GOT3 (cell line): ENCODE measurements at regions not wholly inside any gene's neighbourhood (a gene's known extent, or its start where the extent isn't known, plus 50 kb on each side); places are given as distances from the start of the nearest gene placed in this dataset.

Source experiments
- DNase-seq: peaks from one replicate; lab custom pipeline; 2025; ENCODE audit warnings: mixed read lengths; lab: John Stamatoyannopoulos, UW

DNA sequence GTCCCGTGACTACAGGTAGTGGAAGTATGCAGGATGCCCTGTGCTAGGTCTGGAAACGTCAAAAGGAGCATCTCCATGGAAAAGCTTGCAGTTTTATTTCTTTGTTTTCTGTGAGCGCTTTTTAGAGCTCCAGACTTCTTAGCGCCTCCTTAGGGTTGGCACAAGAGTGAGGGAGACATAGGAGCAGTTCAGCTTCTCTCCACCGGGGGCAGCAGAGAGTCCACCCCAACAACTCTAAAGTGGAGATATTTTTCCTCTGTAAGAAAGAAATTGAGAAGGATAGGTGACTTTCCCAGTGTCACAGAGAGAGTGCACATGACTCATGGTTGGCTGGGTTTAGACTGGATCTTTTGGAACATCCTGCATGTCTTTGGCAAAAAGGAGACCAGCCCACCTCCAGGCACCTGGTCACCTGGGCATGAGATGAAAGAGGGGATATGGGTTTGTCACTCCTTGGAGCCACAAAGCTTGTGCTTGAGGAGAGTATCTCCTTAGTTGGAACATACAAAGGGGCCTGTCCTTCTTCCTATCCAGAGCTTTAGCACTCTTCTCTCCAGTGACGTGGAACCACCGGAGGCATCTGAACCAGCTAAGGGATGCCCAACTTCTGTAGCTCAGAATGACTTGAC, 637.7 kb downstream of the SEMA5A start:
- DNase-seq = no peak

DNA sequence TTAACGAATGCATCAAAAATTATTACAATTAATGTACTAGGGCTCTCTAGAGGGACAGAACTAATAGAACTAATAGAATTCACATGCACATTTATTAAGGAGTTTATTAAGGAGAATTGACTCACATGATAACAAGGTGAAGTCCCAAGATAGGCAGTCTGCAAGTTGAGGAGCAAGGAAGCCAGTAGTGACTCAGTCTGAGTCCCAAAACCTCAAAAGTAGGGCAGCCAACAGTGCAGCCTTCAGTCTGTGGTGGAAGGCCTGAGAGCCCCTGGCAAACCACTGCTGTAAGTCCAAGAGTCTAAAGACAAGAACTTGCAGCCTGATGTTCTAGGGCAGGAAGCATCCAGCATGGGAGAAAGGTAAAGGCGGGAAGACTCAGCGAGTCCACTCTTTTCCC, 633.8 kb downstream of the SEMA5A start:
- DNase-seq = no peak

DNA sequence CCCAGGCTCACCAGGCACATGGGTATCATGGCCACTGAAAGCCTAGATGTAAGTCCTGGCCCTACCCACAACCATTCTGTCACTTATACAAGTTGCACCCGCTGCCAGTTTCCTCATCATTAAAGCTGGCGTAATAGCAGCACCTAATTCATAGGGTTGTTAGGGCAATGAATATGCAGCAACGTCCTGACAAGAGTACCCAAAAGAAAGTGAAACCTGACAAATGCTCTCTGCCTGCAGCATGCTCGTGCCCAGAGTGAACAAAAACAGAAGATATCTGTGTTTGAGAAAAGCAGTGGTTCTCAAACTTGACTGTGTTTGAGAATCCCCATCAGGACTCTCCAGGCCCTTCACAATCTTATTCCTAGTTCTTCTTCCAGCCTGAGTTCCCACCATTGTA, 632.4 kb downstream of the SEMA5A start:
- DNase-seq = no peak

DNA sequence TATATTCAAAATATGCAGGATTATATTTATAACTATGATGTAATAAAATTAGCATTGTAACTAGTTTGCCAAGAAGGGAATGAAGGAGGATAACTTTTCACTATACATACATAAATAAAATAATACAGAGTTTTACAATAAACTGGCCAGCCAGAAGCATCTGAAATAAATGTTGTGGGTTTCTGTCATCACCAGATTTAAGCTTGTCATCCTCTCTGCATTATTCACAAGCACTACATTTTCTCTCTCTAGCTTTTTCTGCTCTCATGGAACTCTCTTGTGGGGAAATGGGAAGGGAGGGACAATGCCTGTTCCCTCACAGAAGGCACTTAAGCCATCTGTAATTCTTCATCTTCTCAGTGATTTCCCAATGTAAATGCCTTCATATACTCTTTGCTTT, 626.8 kb downstream of the SEMA5A start:
- DNase-seq = no peak

DNA sequence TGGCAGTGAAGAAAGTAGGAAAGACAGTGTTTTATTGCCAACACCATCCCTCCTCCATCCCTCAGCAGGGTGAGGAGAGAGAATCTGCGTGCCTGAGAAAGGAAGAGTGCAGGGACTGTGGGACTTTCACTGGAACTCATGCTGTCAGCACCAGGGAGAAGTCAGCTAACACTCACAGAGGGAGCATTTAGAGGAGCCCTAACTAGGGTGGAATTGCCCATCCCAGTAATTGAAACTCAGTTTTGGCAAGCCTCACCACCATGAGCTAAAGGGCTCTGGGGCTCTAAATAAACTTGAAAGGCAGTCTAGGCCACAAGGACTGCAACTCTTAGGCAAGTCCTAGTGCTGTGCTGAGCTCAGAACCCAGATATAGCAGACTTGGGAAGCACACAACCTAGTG, 622.3 kb downstream of the SEMA5A start:
- DNase-seq = no peak

DNA sequence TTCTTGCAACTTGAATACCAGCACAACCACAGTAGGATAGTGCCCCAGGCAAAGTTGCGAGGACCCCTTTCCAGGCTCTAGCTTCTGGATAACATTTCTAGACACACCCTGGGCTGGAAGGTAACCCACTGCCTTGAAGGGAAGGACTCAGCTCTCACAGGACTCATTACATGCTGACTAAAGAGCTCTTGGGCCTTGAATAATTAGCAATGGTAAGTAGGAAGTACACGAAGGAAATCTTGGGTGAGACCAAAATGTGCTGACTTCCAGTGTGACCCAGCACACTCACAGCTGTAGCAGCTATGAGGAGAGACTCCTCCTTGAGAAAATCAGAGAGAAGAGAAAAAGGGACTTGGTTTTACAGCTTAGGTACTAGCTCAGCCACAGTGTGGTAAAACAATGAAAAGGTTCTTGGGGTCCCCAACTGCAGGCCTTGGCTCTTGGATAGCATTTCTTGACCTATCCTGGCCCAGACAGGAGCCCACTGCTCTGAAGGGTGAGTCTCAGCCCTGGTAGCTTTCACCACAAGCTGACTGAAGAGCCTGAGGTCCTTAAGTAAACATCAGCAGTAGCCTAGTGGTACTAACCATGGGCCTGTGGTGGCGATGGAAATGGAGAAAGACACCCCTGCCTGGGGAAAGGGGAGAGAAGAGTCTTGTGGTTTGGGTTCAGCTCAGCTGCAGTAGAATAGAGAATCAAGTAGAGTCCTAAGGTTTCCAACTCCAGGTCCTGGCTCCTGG, 621.7 kb downstream of the SEMA5A start:
- no peak for DNase-seq

DNA sequence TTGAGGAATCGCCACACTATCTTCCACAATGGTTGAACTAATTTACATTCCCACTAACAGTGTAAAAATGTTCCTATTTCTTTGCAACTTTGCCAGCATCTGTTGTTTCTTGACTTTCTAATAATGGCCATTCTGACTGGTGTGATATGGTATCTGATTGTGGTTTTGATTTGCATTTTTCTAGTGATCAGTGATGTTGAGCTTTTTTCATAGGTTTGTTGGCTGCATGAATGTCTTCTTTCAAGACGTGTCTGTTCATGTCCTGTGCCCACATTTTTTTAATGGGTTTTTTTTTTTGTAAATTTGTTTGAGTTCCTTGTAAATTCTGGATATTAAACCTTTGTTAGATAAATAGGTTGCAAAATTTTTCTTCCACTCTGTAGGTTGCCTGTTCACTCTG, 615.9 kb downstream of the SEMA5A start:
- DNase-seq = no peak

DNA sequence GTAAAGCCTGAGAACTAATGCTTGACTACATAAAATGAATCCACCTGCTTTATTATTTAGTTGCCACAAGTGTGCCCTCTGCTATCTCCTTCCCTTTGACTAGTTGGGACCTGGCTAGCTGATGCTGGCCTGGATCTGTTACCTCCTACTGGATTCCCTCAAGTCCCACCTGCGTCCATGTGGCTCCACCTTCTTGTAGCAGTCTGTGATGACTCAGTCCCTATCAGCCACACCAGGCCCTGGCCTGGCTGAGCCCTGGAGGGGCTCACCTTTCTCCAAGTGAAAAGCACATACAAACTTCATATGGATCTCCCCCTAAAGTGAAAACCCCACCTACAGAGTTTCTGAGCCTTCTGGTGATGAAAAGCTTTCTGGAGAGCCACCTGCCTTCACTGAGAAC, 611.4 kb downstream of the SEMA5A start:
- DNase-seq = no peak

DNA sequence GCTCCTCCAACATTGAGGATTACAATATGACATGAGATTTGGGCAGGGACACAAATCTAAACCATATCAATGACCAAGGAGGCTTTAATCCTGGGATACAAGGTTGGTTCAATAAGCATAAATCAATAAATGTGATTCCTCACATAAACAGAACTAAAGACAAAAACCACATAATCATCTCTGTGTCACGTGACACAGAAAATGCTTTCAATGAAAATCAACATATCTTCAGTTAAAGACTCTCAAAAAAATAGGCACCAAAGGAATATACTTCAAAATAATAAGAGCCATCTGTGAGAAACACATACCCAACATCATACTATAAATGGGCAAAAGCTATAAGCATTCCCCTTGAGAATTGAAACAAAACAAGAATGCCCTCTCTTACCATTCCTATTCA, 604.9 kb downstream of the SEMA5A start:
- no peak for DNase-seq

DNA sequence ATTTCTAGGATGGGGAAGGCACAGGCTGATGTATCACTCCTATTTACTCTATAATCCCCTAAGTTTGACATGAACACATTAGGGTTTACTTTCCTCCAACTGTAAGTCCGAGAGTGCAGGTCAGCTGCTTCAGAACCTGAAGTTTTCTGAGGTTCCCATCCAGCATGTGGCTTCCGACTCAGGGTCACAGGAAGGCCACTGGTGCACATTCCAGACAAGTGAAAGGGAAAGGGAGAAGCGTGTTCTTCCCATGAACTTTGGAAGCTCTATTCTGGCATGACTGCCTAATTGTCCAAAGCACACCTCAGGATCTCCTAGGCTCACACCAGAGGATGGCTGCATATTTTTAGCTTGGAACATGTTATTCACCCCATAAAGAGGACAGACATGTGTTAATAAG, 602.6 kb downstream of the SEMA5A start:
- no peak for DNase-seq

DNA sequence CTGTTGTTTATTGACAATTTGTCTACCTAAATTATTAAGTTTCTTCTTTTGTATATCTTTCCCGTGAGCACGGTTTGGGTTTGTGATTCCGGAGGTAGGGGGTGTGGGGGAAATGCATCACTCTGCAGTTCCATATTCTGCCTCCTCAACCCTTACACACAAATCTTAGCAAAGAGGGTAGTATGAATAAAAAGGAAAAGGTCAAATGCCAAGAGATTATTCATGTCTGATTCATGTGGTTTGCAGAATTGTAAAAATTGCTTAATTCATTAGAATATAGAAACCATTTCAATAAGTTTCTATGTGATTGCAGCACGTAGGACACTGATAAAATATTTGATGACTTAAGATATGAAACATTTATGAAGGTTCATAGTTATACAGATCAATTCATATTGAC, 601.9 kb downstream of the SEMA5A start:
- no peak for DNase-seq

DNA sequence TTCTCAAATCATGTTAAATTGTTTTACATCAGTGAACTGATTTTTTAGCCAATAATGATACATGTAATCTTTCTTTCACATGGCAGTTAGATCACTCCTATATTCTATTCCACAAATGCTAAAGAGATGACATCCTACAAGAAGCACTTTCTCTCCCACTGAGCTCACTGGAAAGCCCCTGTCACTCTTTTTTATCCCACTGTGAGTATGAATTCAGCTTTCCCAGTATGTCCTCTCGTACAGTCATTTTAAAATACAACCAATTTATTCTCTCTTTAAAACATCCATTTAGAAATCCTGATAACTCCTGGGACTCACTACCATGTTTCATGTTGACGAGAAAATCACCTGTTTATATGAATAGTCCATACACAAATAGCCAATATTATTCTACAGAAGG, 599.9 kb downstream of the SEMA5A start:
- no peak for DNase-seq

DNA sequence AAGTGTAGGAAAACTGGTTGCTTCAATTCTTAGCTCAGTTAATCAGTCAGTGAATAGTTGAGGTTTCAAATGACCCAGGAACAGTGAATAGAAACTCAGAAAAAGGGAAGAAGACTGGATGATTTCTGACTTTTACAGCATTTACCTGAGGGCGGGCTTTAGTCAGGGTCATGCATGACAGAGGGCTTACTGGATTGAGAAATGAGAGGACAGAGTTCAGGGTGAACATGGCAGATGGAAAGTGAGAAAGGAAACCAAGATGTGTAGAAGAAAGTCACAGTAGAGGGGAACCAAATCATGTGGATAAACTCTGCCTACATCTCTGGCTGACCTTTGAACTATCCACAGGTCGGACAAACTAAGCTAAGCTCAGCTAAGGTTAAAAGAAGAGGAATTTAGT, 596.0 kb downstream of the SEMA5A start:
- no peak for DNase-seq

DNA sequence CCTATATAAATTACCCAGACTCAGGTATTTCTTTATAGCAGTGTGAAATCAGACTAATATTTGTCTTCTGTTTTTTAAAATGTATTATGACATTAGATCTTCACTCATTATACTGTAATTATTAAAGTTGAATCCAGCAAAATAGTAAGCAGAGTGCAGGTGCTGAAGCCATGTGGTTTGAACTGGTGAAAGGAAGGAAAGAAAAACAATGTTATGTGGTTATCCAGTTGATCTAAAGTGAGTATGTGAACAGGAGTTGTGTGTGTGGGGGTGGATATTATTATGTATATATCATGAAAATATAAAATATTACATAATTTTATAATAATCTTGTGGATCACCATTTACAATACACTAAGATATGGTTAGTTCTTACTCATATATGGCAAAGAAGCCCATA, 593.7 kb downstream of the SEMA5A start:
- DNase-seq = no peak

DNA sequence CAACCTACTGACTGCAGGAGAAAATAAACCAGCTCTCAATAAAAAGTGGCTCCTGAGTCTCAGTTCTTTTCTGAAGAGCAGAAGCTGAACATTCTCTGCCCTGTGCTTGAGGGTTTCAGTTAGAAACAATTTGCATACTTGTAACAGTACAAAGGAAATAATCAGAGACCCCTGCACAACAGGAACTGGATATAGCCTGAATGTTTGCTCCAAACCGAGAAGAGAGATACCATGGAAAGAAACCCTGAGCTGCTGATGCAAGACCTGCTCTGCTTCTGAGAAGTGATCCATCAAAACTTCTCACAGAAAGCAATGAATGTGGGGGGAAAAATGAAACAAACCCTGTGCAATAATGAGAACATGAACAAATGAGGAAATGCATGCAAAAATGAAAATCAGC, 592.9 kb downstream of the SEMA5A start:
- DNase-seq = no peak

DNA sequence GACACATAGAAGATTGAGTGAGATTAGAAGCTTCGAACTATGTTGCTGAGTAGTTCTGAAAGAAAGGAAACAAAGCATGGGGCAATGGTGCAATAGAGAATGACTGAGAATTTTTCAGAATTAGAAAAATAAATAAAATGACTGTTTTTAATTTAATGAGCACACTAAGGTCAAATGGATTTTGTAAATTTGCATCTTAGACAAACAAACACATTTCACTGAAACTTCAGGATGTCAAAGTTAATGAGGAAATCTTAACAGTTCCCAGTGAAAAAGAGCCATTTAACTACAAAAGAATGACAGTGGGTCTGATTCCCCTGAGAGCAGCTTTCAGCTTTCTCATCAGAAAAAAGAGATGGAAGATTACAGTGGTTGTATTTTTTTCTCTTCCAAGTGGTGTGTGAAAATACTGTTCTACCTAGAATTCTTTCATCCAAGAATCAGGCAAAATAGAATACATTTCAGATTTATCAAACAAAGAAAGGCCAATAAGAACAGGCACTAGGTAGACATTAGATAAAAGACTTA, 591.9 kb downstream of the SEMA5A start:
- no peak for DNase-seq

DNA sequence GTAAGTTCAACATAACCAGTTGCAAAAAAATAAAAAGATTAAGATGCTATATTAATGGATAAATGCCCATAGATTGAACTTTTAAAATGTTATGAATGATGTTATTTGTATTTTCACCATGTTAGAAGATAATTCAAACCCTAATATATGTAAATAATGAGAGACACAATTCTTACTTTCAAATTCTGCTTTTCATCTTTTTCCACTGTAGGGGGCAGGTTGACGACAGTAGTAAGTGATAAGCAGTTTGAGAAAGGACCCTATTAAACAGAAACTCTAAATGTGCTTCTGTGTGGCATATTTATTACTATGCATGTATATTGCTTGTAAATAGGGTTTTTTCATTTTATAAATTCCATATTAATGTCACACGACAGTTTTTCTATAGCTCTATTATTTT, 591.1 kb downstream of the SEMA5A start:
- no peak for DNase-seq

DNA sequence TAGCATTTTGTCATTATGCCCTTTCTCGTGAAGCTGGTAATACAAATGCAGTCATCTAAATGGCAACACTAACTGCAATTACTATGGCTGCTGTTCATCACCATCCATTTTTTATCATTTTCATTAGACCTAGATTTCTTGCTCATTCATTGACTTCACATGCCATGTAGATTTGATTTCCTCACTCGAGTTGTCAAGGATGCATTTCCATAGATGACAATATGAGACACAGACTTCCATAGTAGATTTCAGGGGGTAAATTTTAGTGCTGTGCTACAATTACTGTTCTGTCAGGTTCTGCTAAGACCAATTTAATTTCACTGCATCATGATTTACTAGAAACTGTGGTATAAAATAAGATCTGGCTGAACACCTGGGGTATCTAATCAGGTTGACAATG, 589.2 kb downstream of the SEMA5A start:
- no peak for DNase-seq

DNA sequence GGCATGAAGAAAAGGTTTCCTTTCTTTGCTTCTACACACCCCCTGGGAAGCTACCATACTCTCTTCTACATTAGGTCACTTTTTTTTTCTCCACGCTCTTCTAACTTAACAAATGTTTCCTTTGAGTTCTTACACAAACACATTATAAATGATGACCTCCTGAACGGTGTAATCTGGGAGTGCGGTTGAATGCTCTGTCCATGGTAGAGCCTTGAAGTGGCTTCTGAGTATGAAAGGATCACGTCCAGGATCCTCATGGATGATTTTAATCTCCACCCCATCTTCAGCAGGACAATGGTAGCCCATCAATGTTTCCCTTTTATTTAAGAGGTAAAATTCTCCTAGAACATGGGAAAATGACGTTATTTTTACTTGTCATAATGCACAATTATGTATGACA, 587.3 kb downstream of the SEMA5A start:
- DNase-seq = no peak

DNA sequence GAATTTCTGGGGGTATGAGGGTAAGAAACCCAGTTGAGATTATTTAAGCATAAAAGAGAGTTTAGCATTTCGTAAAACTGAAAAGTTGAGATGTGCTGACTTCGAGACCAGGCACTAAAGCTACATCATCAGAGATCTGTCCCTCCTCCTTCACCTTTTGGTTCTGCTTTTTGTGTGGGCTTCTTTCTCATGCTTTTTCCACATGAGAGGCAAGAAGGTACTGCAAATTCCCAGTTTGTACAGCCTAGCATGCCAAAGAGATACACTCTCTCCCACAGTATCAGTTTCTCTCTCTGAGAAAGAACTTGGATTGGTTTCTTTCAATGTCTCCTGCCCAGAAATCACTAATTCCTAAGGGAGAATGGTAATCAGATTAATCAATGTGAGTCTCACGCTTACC, 584.7 kb downstream of the SEMA5A start:
- DNase-seq = no peak

DNA sequence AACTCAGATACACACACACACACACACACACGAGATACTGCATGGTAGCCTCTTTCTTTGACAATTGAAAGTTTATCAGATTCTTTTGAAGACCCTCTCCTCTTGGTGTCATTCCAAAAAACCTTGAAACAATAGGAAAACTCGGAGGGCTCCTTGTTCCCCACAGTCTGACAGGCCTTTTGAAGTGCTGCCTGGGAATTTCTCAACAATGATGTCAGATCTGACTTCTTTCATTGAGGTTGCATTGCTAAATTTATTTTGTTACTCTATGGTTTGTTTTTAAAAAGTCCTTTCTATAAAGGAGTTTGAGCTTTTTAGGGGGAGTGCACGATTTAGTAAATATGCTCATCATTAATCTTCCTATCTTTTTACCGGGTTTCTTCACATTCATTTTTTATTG, 583.9 kb downstream of the SEMA5A start:
- no peak for DNase-seq

DNA sequence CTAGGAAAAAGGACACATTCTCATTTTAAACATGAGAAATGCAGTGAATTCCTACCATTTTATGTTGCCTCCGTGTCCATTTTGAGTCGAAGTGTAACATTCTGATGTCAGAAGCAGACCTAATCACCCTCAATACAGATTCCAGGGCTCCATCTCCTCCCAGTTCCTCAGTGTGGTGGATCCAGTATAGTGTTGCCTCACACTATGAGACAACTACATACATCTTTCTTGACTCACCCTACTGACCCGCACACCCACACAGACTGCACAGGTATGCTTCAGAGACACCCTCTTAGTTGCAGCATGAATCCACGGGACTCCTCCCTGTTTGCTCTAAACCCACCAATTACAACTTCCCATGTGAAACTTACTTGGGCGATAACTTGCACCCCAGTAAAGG, 564.9 kb downstream of the SEMA5A start:
- no peak for DNase-seq

DNA sequence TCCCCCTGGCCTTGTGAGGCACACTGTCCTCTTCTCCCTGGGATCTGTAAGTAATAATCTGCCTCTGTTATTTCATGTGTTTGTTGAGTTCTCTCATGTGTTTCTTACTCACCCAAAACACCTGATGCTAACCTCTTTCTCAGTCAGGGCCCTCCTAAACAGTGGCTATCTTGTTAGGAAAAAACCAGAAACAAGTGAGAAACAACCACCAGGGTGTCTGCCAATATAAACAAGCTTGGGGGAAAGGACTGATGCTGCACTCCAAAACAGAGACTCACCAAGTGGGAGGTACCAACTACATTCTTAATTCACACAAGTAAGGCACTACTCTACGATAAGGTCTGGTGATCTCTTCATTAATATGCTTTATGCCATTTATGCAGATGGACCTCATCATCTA, 564.4 kb downstream of the SEMA5A start:
- DNase-seq = no peak

DNA sequence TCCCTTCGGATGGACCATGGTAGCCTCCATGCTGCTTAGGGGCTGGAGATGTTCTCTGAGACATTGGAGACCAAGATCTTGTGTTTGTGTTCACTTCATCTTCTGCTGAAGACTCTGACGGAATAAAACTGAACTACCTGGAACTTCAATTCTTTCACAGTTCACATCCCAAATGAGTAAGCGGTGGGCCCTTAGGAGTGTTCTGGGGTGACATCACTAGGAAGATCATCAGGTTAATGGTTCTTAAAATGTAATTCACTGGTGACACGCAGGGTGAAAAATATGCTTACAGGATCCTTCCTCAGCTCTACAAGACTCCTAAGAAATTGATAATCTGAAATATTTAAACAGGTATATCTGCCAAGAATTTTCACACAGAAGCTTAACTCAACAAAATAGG, 561.5 kb downstream of the SEMA5A start:
- DNase-seq = no peak
